Natural killer cell (primary cell): ENCODE measurements at regions not wholly inside any gene's neighbourhood (a gene's known extent, or its start where the extent isn't known, plus 50 kb on each side); places are given as distances from the start of the nearest gene placed in this dataset.

Source experiments
- ATAC-seq, 3 donors: fragments of 150-1000 bp in 2 of 3; fragments of 200-7000 bp in 1 of 3; cut with Tn5 transposase; 1 replicate in 1 of 3; 2 replicates in 2 of 3; pipeline ENCODE4 v1.10.0; 2021; ENCODE audit warnings: mild to moderate bottlenecking in 2 of 3, moderate library complexity in 2 of 3
- DNase-seq, 2 donors: peaks; one replicate each; pipeline versions ENCODE4 v3.0.0 to v3.0.0-alpha.2; 2013 to 2021; ENCODE audit warnings: mixed read lengths in 1 of 2
- H3K27ac ChIP-seq: one replicate; pipeline ENCODE4 v1.5.1; 2013; ENCODE audit warnings: mild to moderate bottlenecking, low read length
- H3K27me3 ChIP-seq: one replicate; pipeline ENCODE4 v1.6.1; 2013; ENCODE audit warnings: low read length; ENCODE audit not compliant: control insufficient read depth, insufficient read depth
- H3K36me3 ChIP-seq: one replicate; pipeline ENCODE4 v1.6.1; 2013; ENCODE audit warnings: low read length; ENCODE audit not compliant: control insufficient read depth, insufficient read depth
- H3K4me1 ChIP-seq: one replicate; pipeline ENCODE4 v1.6.1; 2013; ENCODE audit warnings: low read length; ENCODE audit not compliant: control insufficient read depth, insufficient read depth
- H3K4me3 ChIP-seq: one replicate; pipeline ENCODE4 v1.5.1; 2013; ENCODE audit warnings: low read length
- H3K9me3 ChIP-seq: one replicate; pipeline ENCODE4 v1.6.1; 2013; ENCODE audit warnings: low read length; ENCODE audit not compliant: control insufficient read depth, insufficient read depth
- H3K27ac Mint-ChIP-seq, 2 donors: one replicate each; pipeline ENCODE4 v1.8.0; 2022; ENCODE audit warnings: mild to moderate bottlenecking in 2 of 2, mixed read lengths in 2 of 2, moderate library complexity in 1 of 2
- H3K27me3 Mint-ChIP-seq, 2 donors: one replicate each; pipeline ENCODE4 v1.8.0; 2022; ENCODE audit warnings: low read depth in 2 of 2, mixed read lengths in 2 of 2
- H3K36me3 Mint-ChIP-seq: one replicate; pipeline ENCODE4 v1.8.0; 2022; ENCODE audit warnings: mixed read lengths
- H3K4me1 Mint-ChIP-seq, 2 donors: one replicate each; pipeline ENCODE4 v1.8.0; 2022; ENCODE audit warnings: mixed read lengths in 2 of 2
- H3K4me3 Mint-ChIP-seq: one replicate; pipeline ENCODE4 v1.8.0; 2022; ENCODE audit warnings: mild to moderate bottlenecking, moderate library complexity, mixed read lengths
- H3K9me3 Mint-ChIP-seq, 2 donors: one replicate each; pipeline ENCODE4 v1.8.0; 2022; ENCODE audit warnings: mixed read lengths in 2 of 2
- WGBS: methylation state at CpG from one replicate; pipeline ENCODE4 v1.1.7; 2013; ENCODE audit warnings: missing lambda C conversion rate; ENCODE audit not compliant: insufficient coverage; 5-methylcytosine and 5-hydroxymethylcytosine counted together
- intact Hi-C: fragments of 100-400 bp; cut with micrococcal nuclease; formaldehyde crosslinking; loops from one replicate; pipeline ENCODE4 v1.14.2; 2022
- TF ChIP-seq, protein P1 (sequence below): fragments of 200-600 bp; IDR thresholded peaks from one replicate; pipeline ENCODE4 v1.8.0; 2022; ENCODE audit warnings: antibody characterized with exemption

DNA sequence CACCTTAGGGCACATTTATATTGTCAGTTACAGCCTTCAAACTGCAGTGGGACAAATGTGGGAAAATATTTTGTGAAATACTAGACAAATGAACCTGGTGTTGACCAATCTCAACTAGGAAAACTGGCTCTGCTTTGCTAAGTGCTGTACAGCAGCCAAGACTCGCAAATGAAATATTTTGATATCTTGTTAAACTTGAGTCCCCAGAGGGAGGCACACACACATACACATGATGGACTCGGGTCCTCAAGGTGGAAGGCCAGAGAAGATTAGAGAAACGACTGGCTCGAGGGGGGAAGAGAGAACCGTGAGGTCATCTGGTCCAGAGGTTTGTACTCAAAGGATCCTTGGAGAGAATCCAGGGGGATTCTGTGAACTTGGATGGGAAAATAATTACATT, 67.3 kb upstream of the JAG1 start:
- no peaks in the 10 kb centered on the region for H3K36me3 ChIP-seq
- no peaks in the 10 kb centered on the region for H3K27me3 ChIP-seq
- no peaks in the 10 kb centered on the region for H3K4me1 ChIP-seq
- TF ChIP-seq, protein P1, sequence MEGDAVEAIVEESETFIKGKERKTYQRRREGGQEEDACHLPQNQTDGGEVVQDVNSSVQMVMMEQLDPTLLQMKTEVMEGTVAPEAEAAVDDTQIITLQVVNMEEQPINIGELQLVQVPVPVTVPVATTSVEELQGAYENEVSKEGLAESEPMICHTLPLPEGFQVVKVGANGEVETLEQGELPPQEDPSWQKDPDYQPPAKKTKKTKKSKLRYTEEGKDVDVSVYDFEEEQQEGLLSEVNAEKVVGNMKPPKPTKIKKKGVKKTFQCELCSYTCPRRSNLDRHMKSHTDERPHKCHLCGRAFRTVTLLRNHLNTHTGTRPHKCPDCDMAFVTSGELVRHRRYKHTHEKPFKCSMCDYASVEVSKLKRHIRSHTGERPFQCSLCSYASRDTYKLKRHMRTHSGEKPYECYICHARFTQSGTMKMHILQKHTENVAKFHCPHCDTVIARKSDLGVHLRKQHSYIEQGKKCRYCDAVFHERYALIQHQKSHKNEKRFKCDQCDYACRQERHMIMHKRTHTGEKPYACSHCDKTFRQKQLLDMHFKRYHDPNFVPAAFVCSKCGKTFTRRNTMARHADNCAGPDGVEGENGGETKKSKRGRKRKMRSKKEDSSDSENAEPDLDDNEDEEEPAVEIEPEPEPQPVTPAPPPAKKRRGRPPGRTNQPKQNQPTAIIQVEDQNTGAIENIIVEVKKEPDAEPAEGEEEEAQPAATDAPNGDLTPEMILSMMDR = no peak
- no peaks in the 10 kb centered on the region for H3K9me3 Mint-ChIP-seq
- no peak for DNase-seq
- no peaks in the 10 kb centered on the region for H3K36me3 Mint-ChIP-seq
- H3K27ac ChIP-seq = no peak overlapping the region
- intact Hi-C loops = no loop called here
- no peak overlapping the region for H3K4me3 Mint-ChIP-seq
- no peaks in the 10 kb centered on the region for H3K9me3 ChIP-seq
- H3K27me3 Mint-ChIP-seq = peaks cover 4 to 37% of the 10 kb centered on the region in 2 donors
- no peak for ATAC-seq
- no peak overlapping the region for H3K4me3 ChIP-seq
- no peaks in the 10 kb centered on the region for H3K4me1 Mint-ChIP-seq
- 68% methylated on average over 5 of the region's 5 CpGs for WGBS
- no peak overlapping the region for H3K27ac Mint-ChIP-seq

DNA sequence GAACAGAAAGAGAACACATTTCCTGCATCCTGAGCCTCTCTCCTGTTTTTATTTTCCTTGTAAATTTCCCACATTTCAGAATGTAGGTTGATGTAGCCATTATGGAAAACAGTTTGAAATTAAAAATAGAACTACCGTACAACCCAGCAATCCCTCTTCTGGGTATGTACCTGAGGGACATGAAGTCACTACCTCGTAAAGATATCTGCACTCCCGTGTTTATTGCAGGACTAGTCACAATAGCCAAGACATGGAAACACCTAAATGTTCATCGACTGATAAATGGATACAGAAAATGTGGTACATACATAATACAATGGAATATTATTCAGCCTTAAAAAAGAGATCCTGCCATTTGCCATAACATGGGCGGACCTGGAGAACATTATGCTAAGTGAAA, 72.0 kb upstream of the JAG1 start:
- Mint-ChIP-seq H3K27ac (no peak overlapping the region), H3K9me3 (no peaks in the 10 kb centered on the region), H3K36me3 (no peaks in the 10 kb centered on the region), H3K27me3 (peaks cover 5 to 18% of the 10 kb centered on the region in 2 donors), H3K4me3 (no peak overlapping the region), H3K4me1 (no peaks in the 10 kb centered on the region)
- ATAC-seq = no peak
- TF ChIP-seq, protein P1 = no peak
- Histone ChIP-seq H3K27ac (no peak overlapping the region), H3K4me1 (no peaks in the 10 kb centered on the region), H3K36me3 (no peaks in the 10 kb centered on the region), H3K27me3 (no peaks in the 10 kb centered on the region), H3K9me3 (no peaks in the 10 kb centered on the region), H3K4me3 (no peak overlapping the region)
- intact Hi-C loops = no loop called here
- DNase-seq = no peak
- WGBS = 95% methylated on average over 4 of the region's 5 CpGs

DNA sequence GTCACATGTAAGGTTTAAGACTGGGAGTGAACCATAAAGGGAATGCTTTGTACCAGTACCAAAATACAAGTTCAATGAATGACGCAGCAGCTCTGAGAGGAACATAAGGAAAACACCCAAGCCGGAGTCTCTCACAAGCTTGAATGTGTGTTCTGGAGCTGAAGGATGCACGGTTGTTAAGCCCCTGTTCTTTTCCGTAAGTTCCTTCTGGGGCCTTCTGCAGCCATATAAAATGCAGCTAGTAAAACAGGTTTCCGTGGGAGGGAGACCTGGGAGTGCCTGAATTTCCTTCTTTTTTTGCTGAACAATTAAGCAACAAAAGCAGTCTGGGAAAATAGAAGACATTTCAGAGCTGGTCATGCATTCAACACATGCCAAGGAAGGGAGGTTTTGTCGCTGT, 73.2 kb upstream of the JAG1 start:
- Mint-ChIP-seq H3K4me1 (no peaks in the 10 kb centered on the region), H3K4me3 (no peak overlapping the region), H3K27ac (no peak overlapping the region), H3K9me3 (no peaks in the 10 kb centered on the region), H3K27me3 (peaks cover 5 to 13% of the 10 kb centered on the region in 2 donors), H3K36me3 (no peaks in the 10 kb centered on the region)
- no peaks in the 10 kb centered on the region for H3K27me3 ChIP-seq
- ATAC-seq = no peak
- H3K9me3 ChIP-seq = no peaks in the 10 kb centered on the region
- no peak overlapping the region for H3K4me3 ChIP-seq
- no peaks in the 10 kb centered on the region for H3K4me1 ChIP-seq
- no peak for DNase-seq
- intact Hi-C loops = no loop called here
- TF ChIP-seq, protein P1 = no peak
- H3K36me3 ChIP-seq = no peaks in the 10 kb centered on the region
- H3K27ac ChIP-seq = no peak overlapping the region
- WGBS = 91% methylated on average over 6 of the region's 6 CpGs

DNA sequence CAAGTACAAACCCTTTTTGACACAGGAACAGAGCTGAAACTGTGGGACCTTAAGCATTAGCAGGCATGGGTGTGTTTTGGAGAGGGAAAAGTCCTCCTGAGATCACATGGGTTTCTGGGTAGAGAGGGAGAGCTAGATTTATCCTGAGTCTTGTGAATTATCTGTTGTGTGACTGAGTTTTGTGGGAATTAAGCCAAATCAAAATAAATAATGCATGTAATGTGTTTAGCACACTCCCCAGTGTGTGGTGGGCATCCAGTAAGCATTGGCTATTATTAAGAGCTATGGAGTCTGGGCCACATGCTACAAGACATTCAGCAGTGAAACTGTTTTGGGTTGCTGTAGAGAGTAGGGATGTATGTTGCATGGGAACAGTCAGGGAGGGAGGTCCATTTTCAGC, 75.3 kb upstream of the JAG1 start:
- DNase-seq (no peak), ATAC-seq (no peak)
- Mint-ChIP-seq H3K27ac (no peak overlapping the region), H3K36me3 (no peaks in the 10 kb centered on the region), H3K4me1 (no peaks in the 10 kb centered on the region), H3K9me3 (no peaks in the 10 kb centered on the region), H3K27me3 (peaks cover 2 to 5% of the 10 kb centered on the region in 2 donors), H3K4me3 (no peak overlapping the region)
- intact Hi-C loops = no loop called here
- no peaks in the 10 kb centered on the region for H3K4me1 ChIP-seq
- TF ChIP-seq, protein P1 = no peak
- H3K27ac ChIP-seq = no peak overlapping the region
- no peaks in the 10 kb centered on the region for H3K36me3 ChIP-seq
- H3K9me3 ChIP-seq = no peaks in the 10 kb centered on the region
- H3K27me3 ChIP-seq = peaks cover 3% of the 10 kb centered on the region
- no peak overlapping the region for H3K4me3 ChIP-seq
